GM19468 (cell line): ENCODE measurements at regions not wholly inside any gene's neighbourhood (a gene's known extent, or its start where the extent isn't known, plus 50 kb on each side); places are given as distances from the start of the nearest gene placed in this dataset.
"Not testable (repeated sequence)": the region's sequence is repeated elsewhere in the genome, so short reads cannot be mapped to it uniquely, and the experiment has no call there.

Experiments used
- ATAC-seq: cut with Tn5 transposase; IDR thresholded peaks from one replicate; pipeline ENCODE4 v1.9.1; 2021; ENCODE audit warnings: mild to moderate bottlenecking, moderate library complexity, moderate number of reproducible peaks; ENCODE audit not compliant: unreplicated experiment; ENCODE audit errors: extremely low read depth

DNA sequence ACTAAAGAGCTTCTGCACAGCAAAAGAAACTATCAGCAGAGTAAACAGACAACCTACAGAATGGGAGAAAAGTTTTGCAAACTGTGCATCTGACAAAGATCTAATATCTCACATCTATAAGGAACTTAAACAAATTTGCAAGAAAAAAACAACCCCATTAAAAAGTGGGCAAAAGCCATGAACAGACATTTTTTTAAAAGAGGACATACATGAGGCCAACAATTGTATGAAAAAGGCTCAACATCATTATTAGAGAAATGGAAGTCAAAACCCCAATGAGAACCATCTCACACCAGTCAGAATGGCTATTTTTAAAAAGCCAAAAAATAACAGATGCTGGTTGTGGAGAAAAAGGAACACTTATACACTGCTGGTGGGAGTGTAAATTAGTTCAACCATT lies 483.8 kb downstream of the ADCYAP1 start:
- not testable (repeated sequence) for ATAC-seq

- ATAC-seq: no peak
These were observed 487.4 kb downstream of the ADCYAP1 start for GRCh38 chr18:1392046-1392445.

DNA sequence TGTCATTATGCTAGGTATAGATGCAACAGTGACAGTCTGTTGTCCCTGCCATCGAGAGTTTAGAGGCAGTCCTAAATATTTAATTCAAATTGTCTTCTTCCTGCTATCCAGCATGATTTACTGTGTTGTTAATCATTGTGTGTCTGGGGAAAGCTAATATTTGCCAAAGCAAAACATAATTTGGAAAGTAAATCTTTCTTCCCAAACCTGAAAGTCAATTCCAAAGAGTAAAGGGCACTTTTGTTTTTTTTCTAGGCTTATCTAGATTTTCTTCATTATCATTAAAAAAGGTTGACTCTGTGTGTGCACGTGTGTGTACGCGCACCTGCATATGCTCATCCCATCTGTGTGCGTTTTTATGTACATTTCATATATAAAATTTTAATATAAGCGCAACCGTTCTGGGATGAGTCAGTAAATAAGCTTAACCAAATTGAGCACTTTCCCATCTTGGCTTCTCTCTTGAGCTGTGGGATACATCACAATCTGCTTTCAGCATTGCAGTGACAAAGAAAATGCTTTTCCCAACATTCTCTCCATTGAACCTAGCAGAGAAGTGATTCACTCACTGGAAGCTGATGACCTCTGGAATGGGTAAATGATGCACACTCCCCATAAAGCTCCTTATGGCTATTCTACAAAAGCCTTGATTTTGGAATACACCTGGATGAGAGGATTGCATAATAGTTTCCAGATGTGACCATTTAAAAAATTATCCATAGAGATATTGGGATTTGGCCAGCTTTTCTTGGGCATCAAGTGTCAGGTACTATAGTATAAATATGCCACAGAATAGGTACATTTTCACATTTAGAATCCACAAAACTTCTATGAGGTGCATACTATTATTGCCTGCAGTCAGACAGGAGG lies 488.4 kb downstream of the ADCYAP1 start:
- no peak for ATAC-seq

GRCh38 chr18:1393929-1394328 lies 489.3 kb downstream of the ADCYAP1 start:
- ATAC-seq: no peak

DNA sequence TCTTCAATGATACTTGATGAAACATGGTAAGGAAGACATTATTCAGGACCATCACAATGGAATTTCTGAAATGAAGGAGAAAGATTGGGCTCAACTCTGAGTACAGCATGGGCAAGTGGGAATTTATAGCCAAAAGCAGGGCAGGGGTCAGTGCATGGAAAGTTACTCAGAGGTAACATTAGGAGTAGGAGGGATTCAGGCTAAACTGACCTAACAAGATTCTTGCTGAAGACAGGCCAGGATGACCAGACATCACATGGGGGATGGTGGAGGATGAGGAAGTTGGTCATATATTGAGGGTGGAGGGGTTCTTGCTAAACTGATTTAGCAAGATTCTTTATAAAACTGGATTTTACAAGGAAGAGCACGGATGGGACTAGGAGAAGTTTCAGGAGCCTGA lies 489.8 kb downstream of the ADCYAP1 start:
- no peak for ATAC-seq

GRCh38 chr18:1394966-1395365 lies 490.3 kb downstream of the ADCYAP1 start:
- no peak for ATAC-seq

- ATAC-seq: no peak
These were observed 503.7 kb downstream of the ADCYAP1 start for GRCh38 chr18:1408376-1408775.

DNA sequence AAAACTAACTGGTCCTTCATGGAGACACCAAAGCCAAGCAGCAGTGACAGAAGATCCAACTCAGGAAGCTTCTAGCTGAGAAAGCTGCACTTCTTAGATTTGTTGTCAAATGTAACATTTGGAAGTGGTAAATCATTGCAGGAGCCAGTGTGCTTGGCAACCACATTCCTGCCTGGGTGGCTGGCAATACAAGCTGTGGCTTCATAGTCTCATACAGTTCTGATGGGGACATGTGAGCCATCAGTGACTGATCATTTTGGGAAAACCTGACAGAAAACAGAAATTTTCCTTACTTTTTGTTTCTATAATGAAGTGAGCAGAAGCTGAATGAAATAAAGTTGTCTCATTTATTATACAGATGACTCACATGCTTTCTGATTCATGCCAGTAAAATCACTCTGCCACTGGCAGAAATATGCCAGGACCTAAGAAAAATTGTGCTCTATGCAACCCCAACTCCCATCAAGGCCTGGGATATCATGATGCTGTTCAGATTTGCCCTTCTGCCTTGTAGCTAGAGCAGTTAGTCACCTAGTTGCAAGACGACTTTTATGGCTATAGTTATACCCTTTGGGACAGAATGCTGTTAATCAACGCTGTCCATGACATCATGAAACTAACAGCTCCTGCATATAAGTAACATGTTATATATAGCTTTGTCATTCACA lies 508.1 kb downstream of the ADCYAP1 start:
- ATAC-seq: no peak

DNA sequence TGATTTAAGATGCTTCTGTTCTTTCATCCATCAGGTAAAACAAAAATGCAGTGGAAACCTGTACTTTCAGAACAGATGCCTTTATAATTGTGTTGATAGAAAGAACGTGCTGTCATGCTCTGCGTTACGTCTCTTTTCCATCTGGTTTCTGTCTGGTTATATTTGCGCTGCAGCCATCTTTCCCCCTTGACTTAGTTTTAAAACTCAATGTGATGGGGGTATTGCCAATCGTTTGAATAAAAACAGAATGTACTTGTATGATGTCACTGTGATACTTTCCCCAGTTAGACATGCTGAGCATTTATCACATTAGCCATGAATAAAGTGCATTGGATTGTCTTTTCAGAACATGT lies 508.6 kb downstream of the ADCYAP1 start:
- no peak for ATAC-seq

- no peak for ATAC-seq
These were observed 511.4 kb downstream of the ADCYAP1 start for GRCh38 chr18:1416074-1416473.

- no peak for ATAC-seq
These were observed 516.8 kb downstream of the ADCYAP1 start for GRCh38 chr18:1421502-1421901.

GRCh38 chr18:1422634-1423033 lies 518.0 kb downstream of the ADCYAP1 start:
- no peak for ATAC-seq

DNA sequence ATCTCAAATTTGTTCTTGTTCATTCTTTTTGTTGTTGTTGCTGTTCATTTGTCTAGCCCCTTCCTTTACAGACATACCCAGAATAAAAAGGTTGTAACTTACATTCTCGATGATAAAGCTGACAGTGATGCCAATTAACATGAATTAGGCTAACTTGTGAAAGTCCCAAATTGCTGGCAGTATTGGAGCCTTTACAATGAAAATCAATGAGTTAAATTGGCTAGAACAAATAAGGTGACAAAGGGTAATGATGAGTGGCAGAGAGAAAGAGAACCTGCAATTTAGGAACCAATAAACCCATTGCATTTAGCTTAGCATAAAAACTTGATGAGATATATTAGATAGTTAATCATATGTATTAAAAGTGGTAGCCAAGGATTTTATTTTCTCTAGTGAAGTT lies 521.0 kb downstream of the ADCYAP1 start:
- no peak for ATAC-seq

DNA sequence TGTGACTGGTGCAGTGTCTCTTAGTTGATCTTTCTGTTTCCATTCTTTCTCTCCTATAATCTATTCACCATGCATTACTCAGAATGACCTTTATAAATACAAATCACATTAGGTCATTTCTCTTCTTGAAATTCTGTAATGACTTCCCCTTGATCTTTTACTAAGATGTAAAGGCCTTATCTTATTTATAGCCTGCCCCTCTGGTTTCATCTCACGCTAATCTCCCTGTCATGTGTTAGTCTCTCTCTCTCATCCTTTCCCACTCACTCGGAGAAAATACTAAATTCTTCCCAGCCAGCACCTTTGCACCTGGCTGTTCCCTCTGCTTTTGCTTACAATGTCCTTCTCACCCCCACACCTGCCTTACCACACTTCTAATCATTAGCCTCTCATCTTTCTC lies 530.8 kb downstream of the ADCYAP1 start:
- no peak for ATAC-seq

DNA sequence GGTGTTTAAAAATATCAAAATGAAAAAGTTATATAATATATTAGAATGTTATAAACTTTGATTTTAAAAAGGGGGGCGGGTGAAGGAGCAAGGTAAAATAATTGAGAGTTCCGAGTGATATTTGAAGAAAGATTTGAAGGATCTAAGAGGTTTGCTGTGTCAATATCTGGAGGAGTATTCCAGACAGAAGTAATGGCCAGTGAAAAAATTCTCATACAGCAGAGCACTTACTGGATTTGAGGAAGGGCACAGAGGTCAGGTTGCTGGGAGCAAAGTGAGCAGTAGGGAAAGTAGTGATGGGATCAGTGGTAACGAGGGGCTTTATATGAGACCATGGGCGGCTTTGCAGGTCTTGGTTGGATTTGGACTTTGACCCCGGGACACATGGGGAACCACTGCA lies 531.5 kb downstream of the ADCYAP1 start:
- no peak for ATAC-seq

DNA sequence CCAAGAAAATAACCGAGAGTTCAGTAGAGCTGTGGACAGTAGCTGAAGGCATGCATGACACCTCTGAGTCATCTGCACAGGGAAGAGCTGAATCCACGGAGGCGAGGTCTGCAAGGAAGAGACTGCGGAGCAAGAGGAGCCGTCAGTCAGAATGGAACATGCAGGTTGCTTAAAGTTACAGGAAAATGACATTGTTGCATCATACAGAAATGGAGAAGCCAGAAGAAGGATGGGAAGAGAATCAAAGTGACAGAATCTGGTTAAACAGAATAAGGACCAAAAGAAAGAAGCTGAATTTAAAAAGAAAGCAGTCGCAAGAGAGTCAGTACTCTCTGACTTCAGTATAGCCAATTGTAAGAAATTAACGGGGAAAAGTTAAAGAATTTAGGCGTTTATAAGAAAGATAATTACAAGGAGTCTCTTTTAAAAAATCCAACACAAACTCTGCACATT lies 533.8 kb downstream of the ADCYAP1 start:
- ATAC-seq: no peak

- ATAC-seq: no peak
These were observed 534.3 kb downstream of the ADCYAP1 start for GRCh38 chr18:1438967-1439366.

DNA sequence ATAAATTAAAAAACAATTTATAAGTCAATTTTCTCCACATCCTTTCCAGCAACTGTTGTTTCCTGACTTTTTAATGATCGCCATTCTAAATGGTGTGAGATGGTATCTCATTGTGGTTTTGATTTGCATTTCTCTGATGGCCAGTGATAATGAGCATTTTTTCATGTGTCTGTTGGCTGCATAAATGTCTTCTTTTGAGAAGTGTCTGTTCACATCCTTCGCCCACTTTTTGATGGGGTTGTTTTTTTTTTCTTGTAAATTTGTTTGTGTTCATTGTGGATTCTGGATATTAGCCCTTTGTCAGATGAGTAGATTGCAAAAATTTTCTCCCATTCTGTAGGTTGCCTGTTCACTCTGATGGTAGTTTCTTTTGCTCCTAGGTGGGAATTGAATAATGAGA lies 539.4 kb downstream of the ADCYAP1 start:
- not testable (repeated sequence) for ATAC-seq

- ATAC-seq: no peak
These were observed 542.1 kb downstream of the ADCYAP1 start for GRCh38 chr18:1446765-1447164.

DNA sequence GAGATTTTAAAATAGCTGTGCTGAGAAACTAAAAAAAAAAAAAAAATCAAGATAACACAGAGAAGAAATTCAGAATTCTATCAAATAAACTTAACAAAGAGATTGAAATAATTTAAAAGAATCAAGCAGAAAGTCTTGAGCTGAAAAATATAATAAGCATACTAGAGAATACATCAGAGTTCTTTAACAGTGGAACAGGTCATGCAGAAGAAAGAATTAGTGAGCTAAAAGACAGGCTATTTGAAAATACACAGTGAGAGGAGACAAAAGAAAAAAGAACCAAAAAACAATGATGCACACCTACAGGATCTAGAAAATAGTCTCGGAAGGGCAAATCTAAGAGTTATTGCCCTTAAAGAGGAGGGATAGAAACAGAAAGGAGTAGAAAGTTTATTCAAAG lies 548.1 kb downstream of the ADCYAP1 start:
- no peak for ATAC-seq

GRCh38 chr18:1455605-1456004 lies 550.9 kb downstream of the ADCYAP1 start:
- ATAC-seq: no peak

- no peak for ATAC-seq
These were observed 553.9 kb downstream of the ADCYAP1 start for GRCh38 chr18:1458547-1458946.
